Panc1 (cell line): ENCODE measurements at regions not wholly inside any gene's neighbourhood (a gene's known extent, or its start where the extent isn't known, plus 50 kb on each side); places are given as distances from the start of the nearest gene placed in this dataset.

ENCODE experiments used
- CTCF ChIP-seq: fragments of 450-650 bp; IDR thresholded peaks from 2 replicates; pipeline ENCODE4 v1.5.1; 2017; ENCODE audit warnings: mild to moderate bottlenecking
- POLR2AphosphoS5 ChIP-seq: IDR thresholded peaks from 2 replicates; pipeline ENCODE4 v1.6.1; 2012; ENCODE audit warnings: mild to moderate bottlenecking, low read depth, low read length, moderate library complexity
- REST ChIP-seq, 2 experiments: IDR thresholded peaks; 2 replicates each; pipeline ENCODE4 v1.6.1; 2011 to 2012; ENCODE audit warnings: low read depth in 2 of 2, control low read depth in 1 of 2, low read length in 1 of 2, mild to moderate bottlenecking in 1 of 2, moderate library complexity in 1 of 2; ENCODE audit not compliant: insufficient read depth in 1 of 2

GRCh38 chr1:55697997-55698535 lies 482.9 kb upstream of the USP24 start:
- TF ChIP-seq CTCF, result no peak
- no peak for TF ChIP-seq REST (IDR thresholded peaks at IDR 0.05; ENCODE audit: insufficient read depth in 1 of 2, low read depth in 2 of 2, low read length in 1 of 2)
- TF ChIP-seq POLR2AphosphoS5, result no peak
